Endothelial cell of umbilical vein (primary cell): ENCODE measurements at regions not wholly inside any gene's neighbourhood (a gene's known extent, or its start where the extent isn't known, plus 50 kb on each side); places are given as distances from the start of the nearest gene placed in this dataset.

Experiments
- BruUV-seq: library from RNA; stranded (reverse); fragments of 400-500 nt; replicated peaks from 2 replicates; lab custom pipeline; 2021; lab: Mats Ljungman, UMichigan
- CTCF ChIA-PET: fragments of 300-600, 350-600 bp; sonication (Branson Sonifier 250); formaldehyde crosslinking; loops from one replicate; lab custom pipeline; 2021; ENCODE audit warnings: antibody characterized with exemption, inconsistent platforms; lab: Charles Lee
- POLR2A ChIA-PET: fragments of 300-600, 350-600 bp; sonication (Branson Sonifier 250); formaldehyde crosslinking; loops from one replicate; lab custom pipeline; 2021; ENCODE audit warnings: antibody characterized with exemption, inconsistent platforms; lab: Charles Lee
- DNase-seq: peaks from one replicate; pipeline ENCODE4 v3.0.0-alpha.2; 2011; ENCODE audit warnings: low read depth, low spot score
- FAIRE-seq: peaks from 2 replicates; lab custom pipeline; 2011; peaks lifted over from hg19 to GRCh38; lab: Jason Lieb, UNC
- H2AFZ ChIP-seq: 2 replicates; pipeline ENCODE4 v1.6.0; 2012; ENCODE audit warnings: low read depth, low read length, control low read depth, inconsistent platforms
- H3K27ac ChIP-seq: 2 replicates; pipeline ENCODE4 v1.5.1; 2011; ENCODE audit warnings: low read depth, mild to moderate bottlenecking, control low read depth, low read length, moderate library complexity; ENCODE audit not compliant: insufficient read depth
- H3K27me3 ChIP-seq, 2 experiments: 2 replicates each; pipeline versions ENCODE4 v1.6.0 to v1.6.1; 2011; ENCODE audit warnings: low read length in 2 of 2, mixed read lengths in 1 of 2; ENCODE audit not compliant: control insufficient read depth in 2 of 2, insufficient read depth in 2 of 2
- H3K36me3 ChIP-seq, 2 experiments: 2 replicates in 1 of 2; 3 replicates in 1 of 2; pipeline ENCODE4 v1.5.1; 2011; ENCODE audit warnings: low read length in 2 of 2, mild to moderate bottlenecking in 1 of 2, moderate library complexity in 1 of 2; ENCODE audit not compliant: control insufficient read depth in 2 of 2, insufficient read depth in 2 of 2; ENCODE audit errors: extremely low read depth in 1 of 2
- H3K4me1 ChIP-seq: 3 replicates; pipeline ENCODE4 v1.5.1; 2011; ENCODE audit warnings: mild to moderate bottlenecking, low read length; ENCODE audit not compliant: control insufficient read depth, insufficient read depth; ENCODE audit errors: extremely low read depth
- H3K4me2 ChIP-seq: 2 replicates; pipeline ENCODE4 v1.6.1; 2011; ENCODE audit warnings: low read length, control low read depth, mixed read lengths; ENCODE audit not compliant: insufficient read depth
- H3K4me3 ChIP-seq, 3 experiments: fragments of 200-600 bp in 1 of 3; sonication (generic), shearing (Covaris generic) in 1 of 3; replicated peaks in 1 of 3; 2 replicates each; pipeline ENCODE4 v1.5.1; 2011 to 2016; ENCODE audit warnings: control low read depth in 3 of 3, low read length in 3 of 3, mild to moderate bottlenecking in 2 of 3, inconsistent platforms in 1 of 3, low read depth in 1 of 3, moderate library complexity in 1 of 3; ENCODE audit not compliant: insufficient read depth in 1 of 3
- H3K79me2 ChIP-seq: 2 replicates; pipeline ENCODE4 v1.6.0; 2012; ENCODE audit warnings: low read length, inconsistent platforms; ENCODE audit not compliant: control insufficient read depth, insufficient read depth
- H3K9ac ChIP-seq: replicated peaks from 2 replicates; pipeline ENCODE3; 2011; ENCODE audit warnings: low read length, control low read depth; ENCODE audit not compliant: insufficient read depth; ENCODE audit errors: extremely low read depth
- H3K9me1 ChIP-seq: replicated peaks from 3 replicates; pipeline ENCODE4 v1.6.0; 2011; ENCODE audit warnings: mild to moderate bottlenecking, low read length; ENCODE audit not compliant: control insufficient read depth, insufficient read depth; ENCODE audit errors: extremely low read depth
- H3K9me3 ChIP-seq: replicated peaks from 2 replicates; pipeline ENCODE4 v1.5.1; 2012; ENCODE audit warnings: low read length, inconsistent platforms; ENCODE audit not compliant: control insufficient read depth, insufficient read depth
- H4K20me1 ChIP-seq: replicated peaks from 2 replicates; pipeline ENCODE3; 2011; ENCODE audit warnings: mild to moderate bottlenecking, low read length; ENCODE audit not compliant: control insufficient read depth, insufficient read depth; ENCODE audit errors: extremely low read depth
- CTCF ChIP-seq, 2 donors: IDR thresholded peaks; 1 replicate in 1 of 2; 2 replicates in 1 of 2; pipeline ENCODE4 v1.5.1; 2011; ENCODE audit warnings: low read length in 2 of 2, mild to moderate bottlenecking in 2 of 2, moderate library complexity in 2 of 2, control low read depth in 1 of 2, inconsistent platforms in 1 of 2, low read depth in 1 of 2; ENCODE audit not compliant: insufficient read depth in 1 of 2; ENCODE audit errors: extremely low read depth in 1 of 2
- EZH2 ChIP-seq: IDR thresholded peaks from 2 replicates; pipeline ENCODE4 v1.6.1; 2012; ENCODE audit warnings: borderline replicate concordance, low read depth, mild to moderate bottlenecking, moderate library complexity, low read length, inconsistent platforms; ENCODE audit not compliant: severe bottlenecking
- FOS ChIP-seq: IDR thresholded peaks from 2 replicates; pipeline ENCODE4 v1.6.1; 2011; ENCODE audit warnings: mild to moderate bottlenecking, low read length, moderate library complexity, borderline replicate concordance; ENCODE audit not compliant: insufficient read depth
- GATA2 ChIP-seq: IDR thresholded peaks from 2 replicates; pipeline ENCODE4 v1.7.0; 2011; ENCODE audit warnings: low read depth, mild to moderate bottlenecking, moderate library complexity, mixed read lengths, low read length; ENCODE audit not compliant: insufficient read length, insufficient read depth
- JUN ChIP-seq: IDR thresholded peaks from 2 replicates; pipeline ENCODE4 v1.6.1; 2011; ENCODE audit warnings: borderline replicate concordance, low read depth; ENCODE audit not compliant: insufficient read length, insufficient read depth
- MAX ChIP-seq: IDR thresholded peaks from 2 replicates; pipeline ENCODE4 v1.6.1; 2011; ENCODE audit not compliant: insufficient read depth, insufficient read length
- MYC ChIP-seq: IDR thresholded peaks from one replicate; pipeline ENCODE4 v1.6.1; 2011; ENCODE audit warnings: mild to moderate bottlenecking, low read depth, low read length
- POLR2A ChIP-seq: IDR thresholded peaks from 2 replicates; pipeline ENCODE4 v1.6.1; 2012; ENCODE audit warnings: low read depth, mild to moderate bottlenecking, control low read depth, low read length
- POLR2AphosphoS5 ChIP-seq: IDR thresholded peaks from 2 replicates; pipeline ENCODE4 v1.6.1; 2012; ENCODE audit warnings: low read depth, mild to moderate bottlenecking, control low read depth, low read length, moderate library complexity; ENCODE audit not compliant: insufficient read depth
- dilution Hi-C: fragments of 300-500 bp; cut with MboI; formaldehyde crosslinking; loops from one replicate; pipeline ENCODE4 v1.15.0; 2019; ENCODE audit warnings: low sequenced_read_pairs; ENCODE audit not compliant: extremely low pct_ligation_motif_present
- intact Hi-C: fragments of 100-400 bp; cut with micrococcal nuclease; formaldehyde crosslinking; loops from one replicate; pipeline ENCODE4 v1.10.0; 2022

DNA sequence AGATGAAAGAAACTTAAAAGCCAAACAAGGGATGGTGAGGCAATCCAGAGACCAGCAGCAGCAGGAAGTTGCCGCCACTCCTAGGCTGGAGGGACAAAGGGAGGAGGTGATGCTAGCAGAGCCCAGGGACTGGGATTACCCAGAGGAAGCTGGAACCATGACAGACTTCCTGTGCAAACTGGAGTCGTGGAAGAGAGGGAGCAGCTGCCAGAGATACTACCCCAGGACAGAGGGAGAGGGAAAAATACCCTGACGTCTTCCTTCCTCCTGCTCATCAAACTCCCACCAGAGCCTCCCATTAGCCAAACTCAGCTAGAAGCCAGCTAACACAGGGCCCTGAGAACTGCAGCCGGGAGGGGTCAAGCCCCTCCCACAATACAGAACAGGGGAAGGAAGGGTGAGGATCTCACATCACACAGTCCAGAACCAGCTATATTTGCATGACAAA is 101.2 kb upstream of the KLF3 start:
- H4K20me1 ChIP-seq, result no peaks in the 10 kb centered on the region
- ChIA-PET CTCF (interaction anchor here (1.5 kb wide), 1 partner anchor 13 kb away, joined by 3 read pairs; no protein-coding TSS in a partner anchor), POLR2A (interaction anchor here (0.5 kb wide), 1 partner anchor 852 kb away, joined by 4 read pairs; no protein-coding TSS in a partner anchor)
- H3K27me3 ChIP-seq, result peaks cover 2% of the 10 kb centered on the region in 2 experiments
- peak overlapping the region; percentile 15 for H2AFZ ChIP-seq
- no TSS peak for BruUV-seq
- no peak overlapping the region for H3K27ac ChIP-seq
- intact Hi-C loops, result no loop called here
- no peak overlapping the region for H3K4me3 ChIP-seq
- peak overlapping the region; percentile 0 for H3K4me2 ChIP-seq
- H3K9ac ChIP-seq, result no peak overlapping the region
- H3K4me1 ChIP-seq, result peaks cover 5% of the 10 kb centered on the region
- TF ChIP-seq POLR2A (no peak), FOS (peak; percentile 10)
- dilution Hi-C loops, result no loop called here
- DNase-seq (peak; percentile 19), FAIRE-seq (peak; percentile 37)
- no peaks in the 10 kb centered on the region for H3K9me1 ChIP-seq
- H3K79me2 ChIP-seq, result no peaks in the 10 kb centered on the region
- no peaks in the 10 kb centered on the region for H3K9me3 ChIP-seq
- H3K36me3 ChIP-seq, result no peaks in the 10 kb centered on the region

DNA sequence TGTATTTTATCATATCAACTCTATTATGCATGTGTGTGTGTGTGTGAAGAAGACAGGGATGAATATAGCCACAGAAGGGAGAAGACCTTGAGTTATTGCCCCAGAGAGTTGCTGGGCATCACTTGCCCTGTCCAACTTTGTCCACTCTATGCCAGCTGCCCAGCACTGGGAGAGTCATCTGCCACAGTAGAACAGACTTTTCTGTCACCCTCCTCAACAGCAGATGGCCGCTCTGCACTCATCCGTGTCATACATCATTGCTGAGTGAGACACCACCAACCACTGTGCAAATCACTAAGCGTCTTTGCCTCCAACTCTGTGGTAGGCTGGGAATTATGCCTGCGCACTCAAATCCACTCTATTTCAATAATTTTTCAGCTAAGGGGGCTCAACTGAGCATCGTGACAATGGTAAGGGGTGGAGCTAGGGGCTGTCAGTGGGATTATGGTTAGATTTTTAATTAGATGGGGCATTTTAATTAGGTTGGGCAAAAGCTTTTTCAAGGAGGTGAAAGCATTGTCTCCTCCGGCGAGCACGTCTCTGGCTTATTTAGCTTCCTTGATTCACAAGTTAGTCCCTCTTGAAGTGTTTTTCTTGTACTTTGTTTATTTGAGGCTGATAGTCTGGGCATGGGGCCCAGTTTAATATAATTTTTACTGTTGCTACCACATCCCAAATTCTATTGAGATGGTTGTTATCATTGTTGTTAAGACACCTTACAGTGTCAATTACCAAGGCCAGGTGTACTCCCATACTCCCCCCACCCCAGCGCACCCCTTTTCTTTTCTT is 100.1 kb upstream of the KLF3 start:
- H3K79me2 ChIP-seq, result no peaks in the 10 kb centered on the region
- ChIA-PET POLR2A (no interaction called here), CTCF (no interaction called here)
- no peak for TF ChIP-seq EZH2
- no peak for TF ChIP-seq POLR2A
- TF ChIP-seq POLR2AphosphoS5, result no peak
- TF ChIP-seq CTCF (IDR thresholded peaks at IDR 0.05; ENCODE audit: extremely low read depth in 1 of 2, insufficient read depth in 1 of 2, low read depth in 1 of 2, low read length in 2 of 2), result no peak
- TF ChIP-seq JUN, result no peak
- TF ChIP-seq MAX, result no peak
- no peak for TF ChIP-seq MYC
- no peak for TF ChIP-seq FOS
- no peak for TF ChIP-seq GATA2
- intact Hi-C loops (no loop called here), dilution Hi-C loops (no loop called here)
- H2AFZ ChIP-seq, result no peak overlapping the region
- H3K27me3 ChIP-seq, result peaks cover 0 to 2% of the 10 kb centered on the region in 2 experiments
- DNase-seq, result no peak
- H3K4me3 ChIP-seq, result no peak overlapping the region
- H3K36me3 ChIP-seq, result no peaks in the 10 kb centered on the region
- H3K9me1 ChIP-seq, result no peaks in the 10 kb centered on the region
- FAIRE-seq, result no peak
- H3K27ac ChIP-seq, result no peak overlapping the region
- no TSS peak for BruUV-seq
- no peaks in the 10 kb centered on the region for H4K20me1 ChIP-seq
- no peaks in the 10 kb centered on the region for H3K9me3 ChIP-seq
- no peak overlapping the region for H3K9ac ChIP-seq
- H3K4me2 ChIP-seq, result no peak overlapping the region
- H3K4me1 ChIP-seq, result peaks cover 5% of the 10 kb centered on the region
